HEK293T (cell line): ENCODE measurements at regions not wholly inside any gene's neighbourhood (a gene's known extent, or its start where the extent isn't known, plus 50 kb on each side); places are given as distances from the start of the nearest gene placed in this dataset.
"Not testable (repeated sequence)": the region's sequence is repeated elsewhere in the genome, so short reads cannot be mapped to it uniquely, and the experiment has no call there.

Source experiments
- CTCF ChIA-PET: fragments of 350-600 bp; formaldehyde crosslinking; extraction: SDS; loops from one replicate; lab custom pipeline; 2021; ENCODE audit warnings: antibody characterized with exemption, inconsistent platforms; lab: Yijun Ruan, JAX
- POLR2A ChIA-PET: fragments of 350-600 bp; formaldehyde crosslinking; extraction: SDS; loops from one replicate; lab custom pipeline; 2020; ENCODE audit warnings: antibody characterized with exemption, inconsistent platforms; lab: Yijun Ruan, JAX
- DNase-seq: peaks from one replicate; pipeline ENCODE4 v3.0.0; 2012; ENCODE audit warnings: mixed read lengths; ENCODE audit errors: extremely low spot score

DNA sequence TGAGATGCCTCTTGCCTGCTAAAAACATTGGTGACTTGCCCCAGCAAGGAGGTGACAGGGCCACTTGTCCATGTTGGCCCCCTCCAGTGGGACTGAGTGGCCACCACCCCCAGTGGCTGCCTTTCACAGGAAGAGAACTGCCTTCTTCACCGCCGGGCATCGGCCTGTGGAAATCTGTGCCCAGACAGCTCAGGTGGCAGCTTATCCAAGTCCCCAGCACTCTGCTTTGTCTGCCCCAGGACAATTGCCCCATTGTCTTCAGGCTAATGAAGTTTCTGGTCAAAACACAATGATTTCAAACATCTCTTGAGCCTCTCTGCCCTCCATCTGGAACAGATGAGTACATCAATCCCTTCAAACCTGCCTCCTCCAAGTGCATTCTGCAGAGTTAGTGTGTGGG lies 99.1 kb upstream of the PLGLB2 start:
- CTCF ChIA-PET, POLR2A ChIA-PET: not testable (repeated sequence)

DNA sequence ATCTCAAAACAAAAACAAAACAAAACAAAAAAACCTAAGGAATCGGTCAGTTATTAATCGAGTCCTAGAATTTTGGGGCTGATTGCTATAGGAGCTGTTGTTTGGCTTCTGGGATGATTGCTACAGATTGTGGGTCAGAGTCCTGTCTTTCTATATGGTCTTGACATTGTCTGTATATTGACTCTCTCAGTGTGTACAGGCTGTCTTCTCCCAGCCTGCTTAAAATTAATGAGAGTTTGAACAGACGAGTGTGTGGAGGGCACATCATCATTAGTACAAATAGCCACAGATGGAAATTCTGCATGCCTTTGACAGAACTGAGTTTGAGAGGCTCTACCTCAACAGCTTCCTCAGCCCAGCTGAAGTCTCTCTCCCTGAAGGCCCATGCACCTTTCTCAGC lies 98.0 kb upstream of the PLGLB2 start:
- CTCF ChIA-PET, DNase-seq: not testable (repeated sequence)

More for the DNA sequence above, 99.1 kb upstream of the PLGLB2 start:
- not testable (repeated sequence) for DNase-seq

DNA sequence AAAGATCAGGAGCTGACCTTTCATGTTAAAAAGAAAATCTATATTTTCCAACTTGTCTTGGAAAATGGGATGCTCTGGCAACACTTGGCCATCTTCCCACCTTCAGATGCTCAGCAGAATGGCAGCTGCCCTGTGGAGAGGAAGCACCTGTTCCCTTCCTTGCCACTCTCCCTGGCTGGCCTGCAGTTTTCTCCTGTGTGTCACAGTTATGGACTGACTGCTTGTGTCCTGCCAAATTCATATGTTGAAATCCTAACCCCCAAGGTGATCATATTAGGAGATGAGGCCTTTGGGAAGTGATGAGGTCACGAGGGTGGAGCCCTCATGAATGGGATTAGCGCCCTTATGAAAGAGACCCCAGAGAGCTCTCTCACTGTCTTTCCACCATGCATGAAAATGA lies 97.0 kb upstream of the PLGLB2 start:
- DNase-seq, POLR2A ChIA-PET: not testable (repeated sequence)

More for the DNA sequence above, 98.0 kb upstream of the PLGLB2 start:
- POLR2A ChIA-PET, result not testable (repeated sequence)

DNA sequence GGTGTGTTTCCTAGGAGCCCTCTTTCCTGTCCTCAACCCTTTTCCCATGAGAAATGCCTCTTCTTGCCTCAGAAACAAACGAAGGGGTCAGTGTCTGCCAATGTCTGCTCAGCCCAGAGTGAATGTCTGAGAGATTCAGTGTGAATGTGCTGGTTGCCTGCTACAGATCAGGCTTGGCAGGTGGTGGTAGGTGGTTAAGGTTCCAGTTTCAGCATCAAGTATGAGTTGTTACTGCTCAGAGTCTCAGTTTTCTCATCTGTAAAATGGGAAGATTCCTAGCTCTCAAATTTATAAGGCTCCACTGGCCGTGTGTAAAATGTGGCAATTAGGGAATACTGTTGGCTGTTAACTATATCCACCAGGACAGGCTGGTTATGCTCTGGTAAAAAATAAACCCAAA lies 96.3 kb upstream of the PLGLB2 start:
- DNase-seq, CTCF ChIA-PET, POLR2A ChIA-PET: not testable (repeated sequence)

More for the DNA sequence above, 97.0 kb upstream of the PLGLB2 start:
- CTCF ChIA-PET, result not testable (repeated sequence)

DNA sequence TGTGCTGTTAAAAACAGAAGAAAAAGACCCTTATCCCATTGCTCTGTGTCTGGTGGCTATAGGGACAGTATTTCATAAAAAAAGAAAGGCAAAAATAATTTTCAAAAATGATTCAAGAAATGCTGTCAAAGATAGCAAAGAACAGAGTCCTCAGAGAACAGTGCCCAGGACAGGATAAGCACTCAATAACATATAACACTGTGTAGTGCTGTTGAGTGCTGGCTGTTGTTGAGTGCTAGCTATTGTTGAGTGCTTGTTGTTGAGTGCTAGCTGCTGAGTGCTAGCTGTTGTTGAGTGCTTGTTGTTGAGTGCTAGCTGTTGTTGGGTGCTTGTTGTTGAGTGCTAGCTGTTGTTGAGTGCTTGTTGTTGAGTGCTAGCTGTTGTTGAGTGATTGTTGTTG lies 94.5 kb upstream of the PLGLB2 start:
- CTCF ChIA-PET, DNase-seq, POLR2A ChIA-PET: not testable (repeated sequence)

DNA sequence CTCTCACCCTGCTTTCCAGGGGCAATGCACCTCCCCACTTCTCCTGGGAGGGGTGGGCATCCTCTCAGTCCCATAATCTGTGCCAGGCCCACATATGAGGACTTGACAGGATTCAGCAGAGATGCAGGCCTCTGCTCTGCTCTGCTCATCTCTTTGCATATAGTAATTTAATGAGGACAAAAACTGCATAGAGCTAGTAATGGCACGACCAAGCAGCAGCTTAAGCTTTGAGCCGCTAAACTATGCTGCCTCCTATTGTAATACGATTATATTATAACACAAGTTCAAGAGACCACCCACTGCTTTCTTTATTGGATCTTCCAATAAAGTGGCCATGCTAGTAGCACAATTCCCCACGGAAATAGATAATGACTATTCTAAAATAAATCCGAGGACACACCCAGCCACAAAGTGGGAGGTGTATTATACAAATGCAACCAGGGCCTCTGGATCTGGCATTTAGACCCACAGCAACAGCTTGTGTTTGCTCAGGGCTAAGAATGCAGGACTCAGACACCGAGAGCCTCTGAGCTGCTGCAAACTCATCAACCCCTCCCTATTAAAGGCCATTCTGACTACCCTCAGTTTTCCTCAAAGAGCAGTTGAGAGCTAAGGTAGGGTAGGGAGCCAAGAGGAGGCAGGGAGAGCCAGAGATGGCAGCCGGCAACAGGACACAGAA lies 93.6 kb upstream of the PLGLB2 start:
- DNase-seq, CTCF ChIA-PET, POLR2A ChIA-PET: not testable (repeated sequence)

DNA sequence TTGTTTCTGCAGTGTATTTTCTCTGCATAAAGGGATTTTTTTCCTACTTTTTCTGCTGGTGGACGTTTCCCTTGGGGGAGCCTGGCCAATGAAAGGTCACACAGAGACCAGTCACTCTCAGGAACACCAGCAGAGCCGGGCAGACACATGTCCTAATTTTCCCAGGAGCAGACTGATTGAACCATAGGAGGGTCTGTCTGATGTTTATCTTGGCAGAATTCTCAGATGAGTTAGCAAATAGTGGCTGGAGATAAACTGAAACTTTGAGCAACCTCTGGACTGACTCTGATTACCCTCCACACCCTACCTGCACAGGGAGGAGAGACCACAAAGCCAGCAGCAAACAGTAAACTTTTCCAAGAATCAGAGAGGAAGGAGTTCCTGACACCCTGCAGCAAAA lies 90.0 kb upstream of the PLGLB2 start:
- CTCF ChIA-PET, DNase-seq, POLR2A ChIA-PET: not testable (repeated sequence)

DNA sequence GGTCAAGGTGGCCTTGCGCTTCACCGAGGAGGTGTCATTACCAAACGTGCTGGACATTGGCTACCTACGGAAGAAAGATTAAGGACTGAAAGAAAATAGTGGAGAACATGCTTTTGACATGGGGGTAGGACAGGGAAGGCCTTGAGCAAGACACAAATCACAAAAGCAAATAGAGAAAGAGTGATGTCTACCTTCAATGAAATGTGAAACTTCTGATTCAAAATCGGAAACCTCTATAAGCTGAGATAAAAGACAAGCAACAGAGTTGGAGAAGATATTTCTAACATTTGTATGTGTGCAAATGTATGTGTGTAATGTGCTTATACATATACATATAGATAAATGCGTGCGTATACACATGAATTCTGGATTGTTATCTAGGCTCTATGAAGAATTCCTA lies 89.5 kb upstream of the PLGLB2 start:
- POLR2A ChIA-PET, DNase-seq, CTCF ChIA-PET: not testable (repeated sequence)

DNA sequence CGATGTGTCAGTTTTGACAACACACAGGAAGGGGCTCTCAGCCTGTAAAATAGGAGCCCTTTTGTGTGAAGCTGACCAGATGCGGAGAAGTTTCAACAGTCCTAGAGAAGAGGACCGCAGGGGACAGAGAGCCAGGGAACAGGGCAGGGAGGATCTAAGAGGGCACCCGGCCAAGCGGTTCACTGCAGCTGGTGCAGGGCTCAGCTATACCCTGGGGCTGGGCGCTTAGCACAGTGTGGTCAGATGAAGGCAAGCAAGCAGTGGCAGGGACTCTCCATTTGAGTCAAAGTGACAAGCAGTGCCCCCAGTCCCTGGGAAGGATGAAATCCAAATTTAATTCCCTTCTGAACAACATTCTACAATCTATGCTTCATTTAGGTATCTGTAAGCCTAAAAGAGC lies 88.9 kb upstream of the PLGLB2 start:
- POLR2A ChIA-PET, DNase-seq, CTCF ChIA-PET: not testable (repeated sequence)

DNA sequence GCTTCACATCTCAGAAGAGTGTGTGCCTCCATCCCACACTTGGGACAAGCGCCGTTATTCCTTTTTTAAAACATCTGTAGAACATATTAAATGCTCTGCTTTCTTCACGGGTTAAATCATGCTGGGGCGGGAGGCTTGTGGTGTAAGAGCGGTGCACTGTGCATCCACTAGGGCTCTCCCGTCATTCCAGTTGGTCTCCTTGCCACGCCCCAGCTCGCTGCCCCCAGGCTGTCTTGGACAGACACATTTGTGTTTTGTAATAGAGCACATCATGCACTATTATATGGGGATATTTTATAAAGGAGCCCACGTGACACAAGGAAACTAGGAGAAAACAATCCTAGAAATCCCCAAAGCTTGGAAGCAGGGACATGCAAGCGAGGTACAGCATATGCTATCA lies 87.7 kb upstream of the PLGLB2 start:
- DNase-seq, CTCF ChIA-PET: not testable (repeated sequence)

DNA sequence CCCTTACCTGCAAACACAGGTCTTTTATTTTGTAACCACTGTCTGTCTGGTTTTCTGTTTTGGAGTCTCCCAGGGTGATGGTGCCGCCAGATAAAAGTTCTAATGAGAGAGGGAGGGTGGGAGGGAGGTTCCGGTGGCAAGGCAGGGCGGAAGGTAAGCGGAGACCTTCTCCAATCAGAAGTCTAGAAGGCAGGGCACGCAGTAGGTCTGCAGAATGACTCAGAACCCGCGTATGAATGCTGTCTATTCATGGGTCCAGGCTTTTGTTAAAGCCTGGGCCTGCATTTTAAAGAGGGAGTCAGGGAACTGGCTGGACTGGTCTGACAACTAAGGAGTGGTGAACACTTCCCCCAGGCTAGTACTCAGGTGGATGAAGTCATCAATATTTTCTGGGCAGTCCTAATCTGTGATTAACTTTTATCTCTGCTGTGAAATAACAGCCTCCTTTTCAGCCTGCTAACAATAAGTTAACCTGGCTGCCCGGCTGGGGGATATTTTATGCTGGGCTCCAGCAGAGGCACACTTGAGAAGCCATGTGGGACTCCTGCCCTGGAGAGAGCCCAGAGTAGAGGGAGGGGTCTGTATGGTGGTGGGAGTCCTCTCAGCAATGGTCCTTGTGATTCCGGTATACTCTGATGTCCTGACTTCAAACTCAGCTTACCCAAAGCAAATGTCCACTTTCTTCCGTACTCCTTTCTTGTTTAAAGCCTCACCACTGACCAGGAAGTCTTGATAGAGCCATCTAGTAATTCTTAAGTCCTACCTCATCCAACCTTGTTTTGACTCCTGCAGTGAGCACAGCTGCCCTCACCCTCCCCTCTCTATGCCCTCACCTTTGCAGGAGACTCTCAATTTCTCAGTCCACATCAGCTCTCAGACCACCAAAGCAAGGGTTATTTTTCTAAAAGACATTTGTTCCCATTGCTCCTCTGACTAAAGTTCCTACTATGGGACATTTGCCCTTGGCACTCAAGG lies 85.3 kb upstream of the PLGLB2 start:
- DNase-seq, POLR2A ChIA-PET, CTCF ChIA-PET: not testable (repeated sequence)

More for the DNA sequence above, 87.7 kb upstream of the PLGLB2 start:
- POLR2A ChIA-PET, result not testable (repeated sequence)

DNA sequence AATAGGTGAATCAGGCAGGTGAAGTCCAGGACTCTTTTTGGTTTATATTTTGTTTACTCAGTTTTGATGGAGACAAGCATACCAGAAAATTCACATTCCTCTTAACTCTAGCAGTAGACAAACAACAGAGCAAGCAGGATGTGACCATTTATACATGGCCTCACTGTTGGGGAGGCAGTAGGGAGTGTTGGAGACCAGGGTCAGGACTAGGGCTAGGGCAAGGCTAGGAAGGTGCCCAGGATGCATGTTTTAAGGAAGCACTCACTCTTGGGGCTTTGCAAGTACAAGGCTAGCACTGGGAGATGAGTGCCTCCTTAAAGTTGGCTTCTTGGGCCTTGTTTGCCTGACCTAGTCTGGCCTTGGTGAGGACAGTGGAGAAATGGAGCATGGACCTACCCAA lies 84.5 kb upstream of the PLGLB2 start:
- POLR2A ChIA-PET, CTCF ChIA-PET, DNase-seq: not testable (repeated sequence)

DNA sequence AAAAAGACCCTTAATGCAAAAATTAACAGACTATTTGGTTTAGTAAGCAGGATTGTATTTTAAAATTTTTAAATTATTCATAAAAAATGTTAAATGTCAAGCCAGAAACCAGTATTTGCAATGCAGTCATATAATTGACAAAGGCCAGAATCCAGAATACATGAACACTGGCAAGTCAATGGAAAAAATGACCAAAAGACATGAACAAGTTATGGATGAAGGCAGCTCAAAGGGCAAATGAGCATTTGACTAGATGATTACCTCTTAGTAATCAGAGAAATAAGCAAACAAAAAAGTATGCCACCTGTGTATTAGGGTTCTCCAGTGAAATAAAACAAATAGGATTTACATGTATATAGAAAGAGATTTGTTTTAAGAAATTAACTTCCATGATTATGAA lies 80.9 kb upstream of the PLGLB2 start:
- POLR2A ChIA-PET, DNase-seq: not testable (repeated sequence)

DNA sequence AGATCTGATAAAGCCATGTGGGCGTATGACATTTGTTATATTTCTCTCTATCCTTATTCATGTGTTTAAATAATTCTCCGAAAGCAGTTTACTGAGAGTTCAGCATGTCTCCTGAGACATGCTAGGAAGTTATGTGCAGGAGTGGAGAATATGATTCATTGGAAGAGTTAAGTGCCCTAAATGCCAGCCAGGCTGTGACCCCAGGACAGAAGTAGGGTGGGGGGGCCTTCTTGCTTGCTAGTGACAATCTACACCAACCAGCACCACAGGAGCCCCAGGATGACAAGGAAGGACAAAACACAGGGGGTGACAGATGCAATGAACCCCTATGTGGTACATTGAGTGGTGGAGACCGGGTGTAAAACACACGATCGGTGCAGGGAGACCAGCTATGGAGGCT lies 79.5 kb upstream of the PLGLB2 start:
- CTCF ChIA-PET, POLR2A ChIA-PET, DNase-seq: not testable (repeated sequence)

More for the DNA sequence above, 80.9 kb upstream of the PLGLB2 start:
- CTCF ChIA-PET, result not testable (repeated sequence)

DNA sequence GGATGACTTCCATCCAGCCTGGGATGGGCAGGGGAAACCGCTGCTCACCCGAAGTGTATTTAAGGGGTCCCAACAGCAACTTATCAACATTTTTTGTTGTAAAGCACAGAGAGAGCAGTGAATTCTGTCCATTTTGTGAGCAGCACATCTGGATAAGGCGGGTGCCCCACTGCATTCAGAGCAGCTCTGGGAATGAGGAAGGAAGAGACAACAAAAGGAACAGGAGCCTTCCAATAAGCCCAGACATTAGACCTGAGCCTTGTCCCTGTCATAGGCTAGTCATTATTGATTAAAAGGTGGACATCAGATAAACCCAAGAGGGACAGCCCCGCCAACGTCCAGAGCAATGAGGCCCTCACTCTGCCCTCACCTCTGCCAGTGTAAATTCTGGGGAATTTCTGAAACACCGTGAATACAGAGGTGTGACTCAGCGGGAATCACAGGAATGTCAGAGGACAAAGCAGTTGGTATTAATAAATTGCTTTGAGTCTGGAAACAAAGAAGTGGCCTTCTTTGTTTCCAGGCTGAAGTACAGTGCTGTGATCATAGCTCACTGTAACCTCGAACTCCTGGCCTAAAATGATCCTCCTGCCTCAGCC lies 78.2 kb upstream of the PLGLB2 start:
- CTCF ChIA-PET, POLR2A ChIA-PET, DNase-seq: not testable (repeated sequence)

DNA sequence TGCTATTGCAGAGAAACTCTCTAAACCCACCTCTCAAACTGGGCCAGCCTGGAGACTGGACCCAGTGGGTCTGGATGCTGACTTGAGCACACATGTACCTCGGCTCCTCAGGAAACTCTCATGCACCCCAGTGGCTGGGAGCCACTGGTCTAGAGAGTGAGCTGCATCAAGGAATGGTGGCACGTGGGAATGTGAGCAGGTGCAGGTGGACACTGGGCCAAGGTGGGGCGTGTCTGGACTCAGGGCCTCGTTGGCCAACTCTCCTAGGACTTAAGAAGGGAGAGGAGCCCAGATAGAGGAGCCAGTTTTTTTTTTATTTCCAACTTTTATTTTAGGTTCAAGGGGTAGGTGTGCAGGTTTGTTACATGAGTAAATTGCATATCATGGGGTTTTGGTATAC lies 75.5 kb upstream of the PLGLB2 start:
- CTCF ChIA-PET, DNase-seq, POLR2A ChIA-PET: not testable (repeated sequence)

DNA sequence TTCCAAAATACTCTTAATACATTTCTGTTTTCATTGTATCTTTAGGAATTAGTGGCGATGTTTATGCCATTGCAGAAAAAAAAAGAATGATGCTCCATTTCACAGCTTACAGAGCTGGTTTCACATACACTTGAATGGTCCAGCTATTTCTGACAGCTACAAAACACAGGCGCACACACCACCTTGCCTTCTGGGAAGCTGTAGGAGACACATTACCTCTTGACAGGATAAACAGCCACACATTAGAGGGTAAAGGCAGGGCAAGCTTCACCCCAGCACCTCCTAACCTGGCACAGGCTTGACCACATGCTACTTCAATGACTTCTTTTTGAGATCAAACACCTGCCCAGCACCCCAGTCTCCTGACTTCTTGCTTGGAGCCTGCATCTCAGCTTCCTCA lies 73.2 kb upstream of the PLGLB2 start:
- POLR2A ChIA-PET, DNase-seq, CTCF ChIA-PET: not testable (repeated sequence)

DNA sequence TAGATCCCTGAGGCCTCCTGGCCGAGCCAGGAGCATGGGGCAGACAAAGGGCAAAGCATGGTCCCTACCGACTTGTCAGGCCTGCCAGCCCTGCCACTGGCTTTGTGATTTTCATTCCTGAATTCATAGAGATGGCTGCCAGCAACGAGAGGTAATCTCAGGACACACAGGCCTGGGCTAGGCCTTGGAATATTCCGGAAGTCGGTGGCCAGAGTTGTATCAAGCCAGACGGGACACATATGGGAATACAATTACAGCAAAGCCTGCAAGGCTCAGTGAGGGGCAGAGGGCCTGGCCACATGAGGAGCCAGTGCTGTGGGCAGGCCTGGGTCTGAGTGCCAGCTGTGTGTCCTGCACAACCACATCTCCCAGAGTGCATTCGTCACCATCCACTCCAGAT lies 72.4 kb upstream of the PLGLB2 start:
- DNase-seq, CTCF ChIA-PET, POLR2A ChIA-PET: not testable (repeated sequence)
